SK-N-SH (cell line): ENCODE measurements at regions not wholly inside any gene's neighbourhood (a gene's known extent, or its start where the extent isn't known, plus 50 kb on each side); places are given as distances from the start of the nearest gene placed in this dataset.

Experiments
- CTCF ChIA-PET: fragments of 300-600, 350-600 bp; formaldehyde crosslinking; extraction: SDS; loops from one replicate; lab custom pipeline; 2021; lab: Yijun Ruan, JAX
- POLR2A ChIA-PET: fragments of 350-600 bp; sonication (Branson Sonifier 250); formaldehyde crosslinking; extraction: SDS; loops from one replicate; lab custom pipeline; 2020; ENCODE audit warnings: antibody characterized with exemption, inconsistent platforms; lab: Yijun Ruan, JAX
- DNase-seq: peaks from one replicate; pipeline ENCODE4 v3.0.0; 2012
- H2AFZ ChIP-seq: fragments of 200-600 bp; sonication (generic); 2 replicates; pipeline ENCODE4 v1.8.1; 2016; ENCODE audit warnings: antibody characterized with exemption, mild to moderate bottlenecking, low read depth
- H3F3A ChIP-seq: fragments of 200-600 bp; sonication (generic); replicated peaks from 2 replicates; pipeline ENCODE3; 2016; ENCODE audit warnings: antibody characterized with exemption, mild to moderate bottlenecking; ENCODE audit not compliant: insufficient read depth
- H3K27ac ChIP-seq, 2 experiments: fragments of 200-500 bp in 1 of 2; fragments of 200-600 bp in 1 of 2; sonication (Bioruptor generic) in 1 of 2; sonication (generic), shearing (Covaris generic) in 1 of 2; 2 replicates each; pipeline versions ENCODE4 v1.5.1 to v1.6.1; 2014 to 2016; ENCODE audit warnings: low read depth in 2 of 2, inconsistent platforms in 1 of 2, low read length in 1 of 2, mild to moderate bottlenecking in 1 of 2, mixed read lengths in 1 of 2
- H3K27me3 ChIP-seq: fragments of 200-600 bp; sonication (generic), shearing (Covaris generic); 2 replicates; pipeline ENCODE4 v1.6.1; 2016; ENCODE audit warnings: mixed run types; ENCODE audit not compliant: insufficient read depth
- H3K36me3 ChIP-seq, 2 experiments: fragments of 200-500 bp in 1 of 2; fragments of 200-600 bp in 1 of 2; sonication (Bioruptor generic) in 1 of 2; sonication (generic) in 1 of 2; replicated peaks in 1 of 2; 2 replicates each; pipeline versions ENCODE3 to v1.5.1; 2014 to 2016; ENCODE audit warnings: low read length in 1 of 2, mild to moderate bottlenecking in 1 of 2; ENCODE audit not compliant: insufficient read depth in 2 of 2, control insufficient read depth in 1 of 2
- H3K4me1 ChIP-seq, 2 experiments: fragments of 200-500 bp in 1 of 2; fragments of 200-600 bp in 1 of 2; sonication (Bioruptor generic) in 1 of 2; sonication (generic), shearing (Covaris generic) in 1 of 2; 2 replicates each; pipeline versions ENCODE4 v1.5.1 to v1.6.1; 2014 to 2016; ENCODE audit warnings: low read depth in 1 of 2, low read length in 1 of 2, mixed run types in 1 of 2; ENCODE audit not compliant: insufficient read depth in 2 of 2, control insufficient read depth in 1 of 2
- H3K4me2 ChIP-seq: fragments of 200-600 bp; sonication (generic), shearing (Covaris generic); 2 replicates; pipeline ENCODE4 v1.6.1; 2017; ENCODE audit warnings: mixed run types
- H3K4me3 ChIP-seq, 2 experiments: fragments of 200-500 bp in 1 of 2; fragments of 200-600 bp in 1 of 2; sonication (Bioruptor generic) in 1 of 2; sonication (generic), shearing (Covaris generic) in 1 of 2; 2 replicates each; pipeline versions ENCODE4 v1.5.1 to v1.8.1; 2014 to 2016; ENCODE audit warnings: low read depth in 2 of 2, inconsistent platforms in 1 of 2, low read length in 1 of 2, mild to moderate bottlenecking in 1 of 2, mixed read lengths in 1 of 2, moderate library complexity in 1 of 2
- H3K79me2 ChIP-seq: fragments of 200-600 bp; sonication (generic); 2 replicates; pipeline ENCODE4 v1.8.1; 2017; ENCODE audit warnings: mild to moderate bottlenecking; ENCODE audit not compliant: insufficient read depth
- H3K9ac ChIP-seq: fragments of 200-600 bp; sonication (generic); 2 replicates; pipeline ENCODE4 v1.6.1; 2017; ENCODE audit warnings: mixed run types
- H3K9me2 ChIP-seq: fragments of 200-600 bp; sonication (generic); 2 replicates; pipeline ENCODE4 v1.6.1; 2017; ENCODE audit warnings: mixed run types
- H3K9me3 ChIP-seq: fragments of 200-600 bp; sonication (generic); 2 replicates; pipeline ENCODE4 v1.6.1; 2017; ENCODE audit warnings: mixed run types, mild to moderate bottlenecking, moderate library complexity
- H4K20me1 ChIP-seq: fragments of 200-600 bp; sonication (generic); 2 replicates; pipeline ENCODE4 v1.6.1; 2017; ENCODE audit warnings: mild to moderate bottlenecking, mixed run types; ENCODE audit not compliant: insufficient read depth
- ELF1 ChIP-seq: IDR thresholded peaks from 2 replicates; pipeline ENCODE4 v1.4.0; 2012
- FOXM1 ChIP-seq: IDR thresholded peaks from 2 replicates; pipeline ENCODE4 v1.4.0; 2012; ENCODE audit warnings: low read depth, mild to moderate bottlenecking
- WGBS: methylation state at CpG from one replicate; pipeline ENCODE4 v1.1.6; 2017; ENCODE audit warnings: low lambda C conversion rate; 5-methylcytosine and 5-hydroxymethylcytosine counted together
- TF ChIP-seq, protein P1 (sequence below): IDR thresholded peaks from 2 replicates; pipeline ENCODE4 v1.6.1; 2012; ENCODE audit warnings: mild to moderate bottlenecking, low read depth, low read length, moderate library complexity
- TF ChIP-seq, protein P2 (sequence below): IDR thresholded peaks from 2 replicates; pipeline ENCODE4 v1.4.0; 2012; ENCODE audit warnings: low read depth, borderline replicate concordance

DNA sequence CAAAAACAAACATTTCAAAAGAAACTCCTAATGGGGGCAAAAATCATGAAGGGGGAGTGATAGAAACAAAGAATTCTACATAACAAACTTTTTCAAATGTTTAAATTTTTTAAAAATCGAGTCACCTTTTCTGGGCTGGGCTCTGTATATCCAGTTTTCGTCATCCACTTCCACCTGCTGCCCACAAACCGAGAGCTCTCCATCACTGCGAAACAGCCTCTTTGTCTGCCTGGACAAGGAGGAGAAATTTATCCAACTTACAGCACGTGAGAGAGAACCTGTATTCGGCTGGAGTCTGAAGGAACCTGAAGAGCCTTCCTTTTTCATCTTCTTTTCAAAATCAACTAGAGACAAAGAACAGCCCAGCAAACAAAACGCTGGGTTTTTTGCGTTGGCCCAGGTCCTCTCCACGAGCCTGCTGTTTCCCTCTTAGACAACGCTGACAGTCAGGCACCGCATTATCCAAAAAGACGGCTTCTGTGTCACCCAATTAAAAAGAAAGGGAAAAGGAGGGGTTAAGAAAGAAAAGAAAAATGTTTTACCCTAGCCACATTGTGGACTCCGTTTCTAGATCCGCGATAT, 72.4 kb upstream of the NHSL1 start (continued):
- TF ChIP-seq, protein P1, sequence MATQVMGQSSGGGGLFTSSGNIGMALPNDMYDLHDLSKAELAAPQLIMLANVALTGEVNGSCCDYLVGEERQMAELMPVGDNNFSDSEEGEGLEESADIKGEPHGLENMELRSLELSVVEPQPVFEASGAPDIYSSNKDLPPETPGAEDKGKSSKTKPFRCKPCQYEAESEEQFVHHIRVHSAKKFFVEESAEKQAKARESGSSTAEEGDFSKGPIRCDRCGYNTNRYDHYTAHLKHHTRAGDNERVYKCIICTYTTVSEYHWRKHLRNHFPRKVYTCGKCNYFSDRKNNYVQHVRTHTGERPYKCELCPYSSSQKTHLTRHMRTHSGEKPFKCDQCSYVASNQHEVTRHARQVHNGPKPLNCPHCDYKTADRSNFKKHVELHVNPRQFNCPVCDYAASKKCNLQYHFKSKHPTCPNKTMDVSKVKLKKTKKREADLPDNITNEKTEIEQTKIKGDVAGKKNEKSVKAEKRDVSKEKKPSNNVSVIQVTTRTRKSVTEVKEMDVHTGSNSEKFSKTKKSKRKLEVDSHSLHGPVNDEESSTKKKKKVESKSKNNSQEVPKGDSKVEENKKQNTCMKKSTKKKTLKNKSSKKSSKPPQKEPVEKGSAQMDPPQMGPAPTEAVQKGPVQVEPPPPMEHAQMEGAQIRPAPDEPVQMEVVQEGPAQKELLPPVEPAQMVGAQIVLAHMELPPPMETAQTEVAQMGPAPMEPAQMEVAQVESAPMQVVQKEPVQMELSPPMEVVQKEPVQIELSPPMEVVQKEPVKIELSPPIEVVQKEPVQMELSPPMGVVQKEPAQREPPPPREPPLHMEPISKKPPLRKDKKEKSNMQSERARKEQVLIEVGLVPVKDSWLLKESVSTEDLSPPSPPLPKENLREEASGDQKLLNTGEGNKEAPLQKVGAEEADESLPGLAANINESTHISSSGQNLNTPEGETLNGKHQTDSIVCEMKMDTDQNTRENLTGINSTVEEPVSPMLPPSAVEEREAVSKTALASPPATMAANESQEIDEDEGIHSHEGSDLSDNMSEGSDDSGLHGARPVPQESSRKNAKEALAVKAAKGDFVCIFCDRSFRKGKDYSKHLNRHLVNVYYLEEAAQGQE: no peak

DNA sequence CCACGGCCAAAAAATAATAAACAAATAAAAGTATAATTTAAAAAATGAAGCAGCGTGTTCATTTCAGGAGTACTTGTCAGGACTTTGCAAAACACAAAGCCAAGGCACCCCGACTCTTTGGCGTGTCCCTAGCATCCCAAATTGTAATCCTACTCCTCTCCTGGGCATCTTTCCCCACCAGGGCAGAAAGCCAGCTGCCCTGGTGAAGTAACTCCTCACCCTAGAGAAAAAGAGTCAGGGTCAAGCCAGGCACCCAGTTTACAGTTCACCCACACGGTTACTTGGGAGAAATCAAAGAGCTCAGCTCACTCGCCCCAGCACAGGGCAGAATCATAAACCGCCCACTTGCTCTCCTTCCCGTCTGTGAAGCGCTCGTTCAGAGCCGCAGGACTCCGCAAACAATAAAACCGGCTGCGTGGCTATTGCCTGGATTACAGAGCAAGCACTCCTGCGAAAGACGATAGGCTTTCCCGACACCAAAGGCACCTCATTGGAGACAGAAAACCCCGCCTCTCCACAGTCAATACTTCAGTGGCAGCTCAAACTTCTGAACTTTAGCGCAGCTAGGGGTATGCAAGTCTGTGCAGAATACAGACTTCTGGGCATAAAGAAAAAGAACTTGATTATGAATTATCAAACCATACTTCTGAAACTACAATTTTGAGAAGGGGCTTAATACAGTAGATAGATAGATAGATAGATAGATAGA, 73.0 kb upstream of the NHSL1 start:
- DNase-seq: no peak
- Histone ChIP-seq H3K9ac (no peak overlapping the region), H3K36me3 (no peaks in the 10 kb centered on the region), H3K27me3 (peaks cover 43% of the 10 kb centered on the region), H4K20me1 (no peaks in the 10 kb centered on the region), H3K79me2 (no peaks in the 10 kb centered on the region), H3K9me2 (no peaks in the 10 kb centered on the region), H3K4me1 (no peaks in the 10 kb centered on the region), H3K4me2 (no peak overlapping the region), H3K9me3 (no peaks in the 10 kb centered on the region), H3K4me3 (no peak overlapping the region), H3K27ac (no peak overlapping the region), H3F3A (no peaks in the 10 kb centered on the region), H2AFZ (no peak overlapping the region)
- POLR2A ChIA-PET: no interaction called here
- CTCF ChIA-PET: interaction anchor here (0.9 to 5.8 kb wide), 4 partner anchors 14 to 194 kb away, joined by 3 to 19 read pairs (median 3); no protein-coding TSS in a partner anchor
- WGBS: 19% methylated on average over 17 of the region's 19 CpGs
- no peak for TF ChIP-seq ELF1
- TF ChIP-seq, protein P1: no peak
- TF ChIP-seq, protein P2, sequence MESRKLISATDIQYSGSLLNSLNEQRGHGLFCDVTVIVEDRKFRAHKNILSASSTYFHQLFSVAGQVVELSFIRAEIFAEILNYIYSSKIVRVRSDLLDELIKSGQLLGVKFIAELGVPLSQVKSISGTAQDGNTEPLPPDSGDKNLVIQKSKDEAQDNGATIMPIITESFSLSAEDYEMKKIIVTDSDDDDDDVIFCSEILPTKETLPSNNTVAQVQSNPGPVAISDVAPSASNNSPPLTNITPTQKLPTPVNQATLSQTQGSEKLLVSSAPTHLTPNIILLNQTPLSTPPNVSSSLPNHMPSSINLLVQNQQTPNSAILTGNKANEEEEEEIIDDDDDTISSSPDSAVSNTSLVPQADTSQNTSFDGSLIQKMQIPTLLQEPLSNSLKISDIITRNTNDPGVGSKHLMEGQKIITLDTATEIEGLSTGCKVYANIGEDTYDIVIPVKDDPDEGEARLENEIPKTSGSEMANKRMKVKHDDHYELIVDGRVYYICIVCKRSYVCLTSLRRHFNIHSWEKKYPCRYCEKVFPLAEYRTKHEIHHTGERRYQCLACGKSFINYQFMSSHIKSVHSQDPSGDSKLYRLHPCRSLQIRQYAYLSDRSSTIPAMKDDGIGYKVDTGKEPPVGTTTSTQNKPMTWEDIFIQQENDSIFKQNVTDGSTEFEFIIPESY: no peak
- TF ChIP-seq FOXM1: no peak
